PC-9 (cell line): ENCODE measurements at regions not wholly inside any gene's neighbourhood (a gene's known extent, or its start where the extent isn't known, plus 50 kb on each side); places are given as distances from the start of the nearest gene placed in this dataset.

Experiments used
- BruUV-seq: library from RNA; stranded (reverse); fragments of 400-500 nt; replicated peaks from 2 replicates; lab custom pipeline; 2021; lab: Mats Ljungman, UMichigan
- CTCF ChIA-PET: fragments of 300-600 bp; sonication (Branson Sonifier 250); formaldehyde crosslinking; loops from one replicate; lab custom pipeline; 2022; ENCODE audit warnings: antibody characterized with exemption; lab: Charles Lee
- POLR2A ChIA-PET: fragments of 300-600 bp; sonication (Branson Sonifier 250); formaldehyde crosslinking; loops from one replicate; lab custom pipeline; 2022; ENCODE audit warnings: antibody characterized with exemption; ENCODE audit not compliant: unreplicated experiment; lab: Charles Lee
- DNase-seq, 2 experiments: peaks; one replicate each; pipeline versions ENCODE4 v3.0.0 to v3.0.0-alpha.2; 2015 to 2022; ENCODE audit warnings: mixed read lengths in 1 of 2
- H2AFZ ChIP-seq: fragments of 200-600 bp; sonication (generic); 2 replicates; pipeline ENCODE4 v1.8.1; 2017; ENCODE audit warnings: antibody characterized with exemption
- H3F3A ChIP-seq: fragments of 200-600 bp; sonication (generic); 2 replicates; pipeline ENCODE4 v1.8.1; 2017; ENCODE audit warnings: antibody characterized with exemption, mild to moderate bottlenecking, low read depth; ENCODE audit not compliant: insufficient read depth
- H3K27ac ChIP-seq: fragments of 200-600 bp; sonication (generic); 2 replicates; pipeline ENCODE4 v1.6.1; 2016; ENCODE audit warnings: mixed run types
- H3K27me3 ChIP-seq: fragments of 200-600 bp; sonication (generic); 2 replicates; pipeline ENCODE4 v1.6.1; 2016; ENCODE audit warnings: low read depth, mixed run types; ENCODE audit not compliant: insufficient read depth
- H3K36me3 ChIP-seq: fragments of 200-600 bp; sonication (generic); 2 replicates; pipeline ENCODE4 v1.6.1; 2016; ENCODE audit warnings: low read depth, mixed run types
- H3K4me1 ChIP-seq: fragments of 200-600 bp; sonication (generic); replicated peaks from 2 replicates; pipeline ENCODE4 v1.6.1; 2016; ENCODE audit warnings: mixed run types; ENCODE audit not compliant: insufficient read depth
- H3K4me2 ChIP-seq: fragments of 200-600 bp; sonication (generic); 2 replicates; pipeline ENCODE4 v1.6.1; 2017; ENCODE audit warnings: mixed run types
- H3K4me3 ChIP-seq: fragments of 200-600 bp; sonication (generic); 2 replicates; pipeline ENCODE4 v1.6.1; 2016; ENCODE audit warnings: mixed run types
- H3K79me2 ChIP-seq: fragments of 200-600 bp; sonication (generic); 2 replicates; pipeline ENCODE4 v1.6.1; 2017; ENCODE audit warnings: low read depth, mixed run types
- H3K9me2 ChIP-seq: fragments of 200-600 bp; sonication (generic); 2 replicates; pipeline ENCODE4 v1.8.1; 2017; ENCODE audit warnings: mild to moderate bottlenecking; ENCODE audit not compliant: insufficient read depth
- H3K9me3 ChIP-seq: fragments of 200-600 bp; sonication (generic); 2 replicates; pipeline ENCODE4 v1.8.1; 2016; ENCODE audit warnings: low read depth; ENCODE audit not compliant: insufficient read depth
- H4K20me1 ChIP-seq: fragments of 200-600 bp; sonication (generic); 2 replicates; pipeline ENCODE4 v1.8.1; 2017; ENCODE audit not compliant: insufficient read depth
- EZH2 ChIP-seq: fragments of 200-600 bp; sonication (generic); IDR thresholded peaks from 2 replicates; pipeline ENCODE4 v1.8.0; 2017; ENCODE audit warnings: antibody characterized with exemption, low read depth
- intact Hi-C: fragments of 100-400 bp; cut with micrococcal nuclease; formaldehyde crosslinking; loops from one replicate; pipeline ENCODE4 v1.10.0; 2022; ENCODE audit not compliant: unreplicated experiment
- TF ChIP-seq, protein P1 (sequence below): fragments of 200-600 bp; sonication (generic); conservative IDR thresholded peaks from 2 replicates; pipeline ENCODE4 v1.6.1; 2017; ENCODE audit warnings: mixed run types, antibody characterized with exemption, mild to moderate bottlenecking, moderate library complexity

DNA sequence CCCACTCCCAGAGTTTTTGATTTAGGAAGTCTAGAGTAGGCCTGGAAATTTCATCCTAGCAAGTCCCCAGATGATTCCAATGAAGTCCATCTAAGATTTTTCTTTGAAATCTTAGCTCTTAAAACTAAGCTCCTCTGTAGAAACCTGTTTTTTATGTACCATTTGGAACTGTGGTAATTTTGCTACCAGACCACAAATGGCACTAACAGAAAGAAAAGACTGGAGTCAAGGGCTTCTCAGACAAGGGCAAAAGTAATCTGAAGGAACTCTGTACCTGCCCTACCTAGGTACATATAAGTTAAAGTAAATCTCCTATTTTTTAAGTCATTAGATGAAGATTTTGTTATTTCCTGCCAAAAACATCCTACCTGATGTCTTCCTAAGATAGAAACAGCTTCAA, 155.0 kb upstream of the HTR1E start:
- Histone ChIP-seq H3K27me3 (no peaks in the 10 kb centered on the region), H4K20me1 (no peaks in the 10 kb centered on the region), H3K4me2 (no peak overlapping the region), H3F3A (no peaks in the 10 kb centered on the region), H3K27ac (no peak overlapping the region), H3K4me3 (no peak overlapping the region), H3K9me2 (no peaks in the 10 kb centered on the region), H3K36me3 (no peaks in the 10 kb centered on the region), H3K79me2 (no peaks in the 10 kb centered on the region), H3K4me1 (no peaks in the 10 kb centered on the region), H2AFZ (no peak overlapping the region), H3K9me3 (no peaks in the 10 kb centered on the region)
- no peak for DNase-seq
- no TSS peak for BruUV-seq
- CTCF ChIA-PET, result no interaction called here
- TF ChIP-seq, protein P1, sequence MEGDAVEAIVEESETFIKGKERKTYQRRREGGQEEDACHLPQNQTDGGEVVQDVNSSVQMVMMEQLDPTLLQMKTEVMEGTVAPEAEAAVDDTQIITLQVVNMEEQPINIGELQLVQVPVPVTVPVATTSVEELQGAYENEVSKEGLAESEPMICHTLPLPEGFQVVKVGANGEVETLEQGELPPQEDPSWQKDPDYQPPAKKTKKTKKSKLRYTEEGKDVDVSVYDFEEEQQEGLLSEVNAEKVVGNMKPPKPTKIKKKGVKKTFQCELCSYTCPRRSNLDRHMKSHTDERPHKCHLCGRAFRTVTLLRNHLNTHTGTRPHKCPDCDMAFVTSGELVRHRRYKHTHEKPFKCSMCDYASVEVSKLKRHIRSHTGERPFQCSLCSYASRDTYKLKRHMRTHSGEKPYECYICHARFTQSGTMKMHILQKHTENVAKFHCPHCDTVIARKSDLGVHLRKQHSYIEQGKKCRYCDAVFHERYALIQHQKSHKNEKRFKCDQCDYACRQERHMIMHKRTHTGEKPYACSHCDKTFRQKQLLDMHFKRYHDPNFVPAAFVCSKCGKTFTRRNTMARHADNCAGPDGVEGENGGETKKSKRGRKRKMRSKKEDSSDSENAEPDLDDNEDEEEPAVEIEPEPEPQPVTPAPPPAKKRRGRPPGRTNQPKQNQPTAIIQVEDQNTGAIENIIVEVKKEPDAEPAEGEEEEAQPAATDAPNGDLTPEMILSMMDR, result no peak
- no peak for TF ChIP-seq EZH2
- intact Hi-C loops, result no loop called here
- POLR2A ChIA-PET, result no interaction called here

DNA sequence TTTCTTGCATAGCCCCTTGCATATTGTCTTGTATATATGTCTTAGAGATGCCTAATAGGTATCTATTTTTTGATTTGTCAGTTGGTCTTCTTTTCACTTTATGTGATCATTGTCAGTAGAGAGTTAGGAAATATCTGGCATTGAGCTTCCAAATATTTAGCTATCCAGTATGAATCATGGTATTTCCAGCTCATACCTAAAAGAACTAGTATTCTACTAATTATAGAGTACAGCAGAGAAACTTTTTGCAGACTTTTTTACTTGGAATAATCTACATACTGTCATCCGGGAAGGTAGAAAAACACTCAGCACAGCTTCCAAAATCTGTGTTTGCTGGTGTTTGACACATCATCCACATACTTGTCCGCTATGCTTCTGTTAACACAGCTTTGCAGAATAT, 156.4 kb upstream of the HTR1E start:
- H3K9me2 ChIP-seq, result no peaks in the 10 kb centered on the region
- no peaks in the 10 kb centered on the region for H3F3A ChIP-seq
- POLR2A ChIA-PET, result no interaction called here
- no peaks in the 10 kb centered on the region for H3K36me3 ChIP-seq
- H3K4me2 ChIP-seq, result no peak overlapping the region
- no TSS peak for BruUV-seq
- H2AFZ ChIP-seq, result no peak overlapping the region
- CTCF ChIA-PET, result no interaction called here
- no peaks in the 10 kb centered on the region for H3K79me2 ChIP-seq
- DNase-seq, result no peak
- H3K4me3 ChIP-seq, result no peak overlapping the region
- H3K9me3 ChIP-seq, result no peaks in the 10 kb centered on the region
- TF ChIP-seq EZH2, result no peak
- TF ChIP-seq, protein P1, result no peak
- no peaks in the 10 kb centered on the region for H3K4me1 ChIP-seq
- H4K20me1 ChIP-seq, result no peaks in the 10 kb centered on the region
- H3K27ac ChIP-seq, result no peak overlapping the region
- no peaks in the 10 kb centered on the region for H3K27me3 ChIP-seq
- intact Hi-C loops, result no loop called here

DNA sequence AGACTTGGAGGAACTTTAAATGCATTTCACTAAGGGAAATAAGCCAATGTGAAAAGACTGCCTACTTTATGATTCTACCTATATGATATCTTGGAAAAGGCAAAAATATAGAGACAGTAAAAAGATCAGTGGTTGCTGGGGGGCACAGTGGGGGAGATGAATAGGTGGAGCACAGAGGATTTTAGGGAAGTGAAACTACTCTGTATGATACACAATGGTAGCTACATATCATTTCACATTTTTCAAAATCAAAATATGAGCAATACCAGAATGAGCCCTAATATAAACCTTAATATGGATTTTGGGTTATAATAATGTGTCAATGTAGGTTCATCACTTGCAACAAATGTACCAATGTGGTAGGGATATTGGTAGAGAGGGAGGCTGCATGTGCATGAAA, 161.4 kb upstream of the HTR1E start:
- TF ChIP-seq, protein P1, result no peak
- TF ChIP-seq EZH2, result no peak
- H3K9me3 ChIP-seq, result no peaks in the 10 kb centered on the region
- no peaks in the 10 kb centered on the region for H3K4me1 ChIP-seq
- intact Hi-C loops, result no loop called here
- no peak overlapping the region for H3K4me2 ChIP-seq
- H3K27me3 ChIP-seq, result no peaks in the 10 kb centered on the region
- no TSS peak for BruUV-seq
- POLR2A ChIA-PET, result no interaction called here
- no peaks in the 10 kb centered on the region for H3K36me3 ChIP-seq
- H3F3A ChIP-seq, result no peaks in the 10 kb centered on the region
- no peak overlapping the region for H3K4me3 ChIP-seq
- no peak overlapping the region for H3K27ac ChIP-seq
- no peaks in the 10 kb centered on the region for H3K79me2 ChIP-seq
- H3K9me2 ChIP-seq, result no peaks in the 10 kb centered on the region
- no peak overlapping the region for H2AFZ ChIP-seq
- no peaks in the 10 kb centered on the region for H4K20me1 ChIP-seq
- DNase-seq, result no peak
- CTCF ChIA-PET, result no interaction called here
